Skeletal muscle cell (primary cell): ENCODE measurements at regions not wholly inside any gene's neighbourhood (a gene's known extent, or its start where the extent isn't known, plus 50 kb on each side); places are given as distances from the start of the nearest gene placed in this dataset.
A peak's percentile ranks its signal among the peaks of the same experiment; 100 is the strongest.

Source experiments
- DNase-seq: peaks from one replicate; pipeline ENCODE4 v3.0.0-alpha.2; 2010; ENCODE audit warnings: low read depth
- H3K4me3 ChIP-seq: 2 replicates; pipeline ENCODE4 v1.5.1; 2011; ENCODE audit warnings: low read depth, mild to moderate bottlenecking, control low read depth, low read length, moderate library complexity

DNA sequence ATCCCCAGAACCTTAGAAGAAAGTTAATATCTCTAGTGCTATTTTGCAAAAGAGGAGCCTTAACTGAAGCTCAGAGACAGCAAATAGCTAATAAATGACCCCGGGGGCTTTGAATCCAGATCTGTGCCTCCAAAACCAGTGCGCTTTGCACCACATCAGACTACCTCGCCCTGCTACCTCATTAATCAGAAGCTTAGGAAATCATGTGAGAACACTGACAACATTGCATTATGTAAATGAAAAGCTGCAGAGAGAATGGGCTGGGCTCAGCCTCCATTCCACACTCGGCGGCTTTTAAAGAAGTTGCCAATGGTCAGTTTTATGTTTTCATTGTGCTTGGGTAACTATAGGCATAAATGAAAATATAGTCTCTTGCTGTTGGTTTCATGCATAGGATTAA is 54.0 kb upstream of the STMND1 start:
- DNase-seq, result no peak

DNA sequence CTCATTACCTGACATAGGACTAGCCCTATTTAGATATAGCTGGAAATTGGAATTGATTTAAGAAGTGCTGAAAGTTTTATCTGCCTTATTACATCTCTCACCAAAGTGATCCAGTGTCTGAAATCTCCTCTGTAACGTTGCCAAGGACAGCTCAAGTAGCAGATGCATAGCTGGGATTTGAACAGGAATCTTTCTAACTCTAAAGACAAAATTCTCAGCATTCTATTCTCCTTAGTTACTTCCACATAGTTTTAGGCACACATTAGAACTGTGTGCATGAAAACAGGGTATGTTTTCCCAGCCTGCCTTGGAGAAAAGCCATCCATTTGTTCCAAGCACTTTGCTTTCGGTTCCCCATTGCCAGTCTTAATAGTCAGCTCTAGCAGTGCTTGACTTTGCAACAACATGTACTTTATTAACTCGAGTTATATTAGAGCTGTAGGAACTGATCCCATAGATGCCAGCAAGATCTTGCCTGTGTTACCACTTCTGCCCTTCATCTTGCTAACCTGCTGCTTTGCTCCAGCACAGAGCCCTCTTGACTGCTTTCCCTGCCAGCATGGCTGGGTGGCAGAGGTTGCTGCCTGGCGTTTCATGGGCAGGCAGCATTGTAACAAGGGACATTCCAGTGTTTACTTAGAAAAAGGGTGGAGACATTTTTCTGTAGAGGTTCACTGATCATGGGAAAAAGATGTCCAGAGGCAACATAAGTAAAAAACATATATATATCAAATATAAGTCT is 56.1 kb upstream of the STMND1 start:
- no peak overlapping the region for H3K4me3 ChIP-seq
- DNase-seq, result peak; percentile 75

More for the DNA sequence above, 54.0 kb upstream of the STMND1 start:
- no peak overlapping the region for H3K4me3 ChIP-seq

DNA sequence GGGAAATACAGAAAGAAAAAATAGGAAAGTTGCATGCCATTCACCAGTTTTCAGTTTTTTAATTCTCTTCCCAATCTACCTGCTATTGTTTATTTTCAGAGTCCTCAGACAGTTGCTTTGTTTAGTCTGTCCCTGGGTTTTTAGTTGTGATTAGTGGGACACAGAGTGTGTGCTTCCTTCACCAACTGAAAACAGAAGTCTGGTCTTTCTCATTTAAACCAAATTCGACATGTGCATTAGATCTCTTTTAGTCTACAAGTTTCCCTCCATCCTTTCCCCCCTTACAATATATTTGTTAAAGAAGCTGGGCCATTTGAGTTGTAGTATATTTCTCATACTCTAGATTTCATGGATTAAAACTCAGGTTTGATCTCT is 58.7 kb upstream of the STMND1 start:
- no peak for DNase-seq
- H3K4me3 ChIP-seq, result no peak overlapping the region

DNA sequence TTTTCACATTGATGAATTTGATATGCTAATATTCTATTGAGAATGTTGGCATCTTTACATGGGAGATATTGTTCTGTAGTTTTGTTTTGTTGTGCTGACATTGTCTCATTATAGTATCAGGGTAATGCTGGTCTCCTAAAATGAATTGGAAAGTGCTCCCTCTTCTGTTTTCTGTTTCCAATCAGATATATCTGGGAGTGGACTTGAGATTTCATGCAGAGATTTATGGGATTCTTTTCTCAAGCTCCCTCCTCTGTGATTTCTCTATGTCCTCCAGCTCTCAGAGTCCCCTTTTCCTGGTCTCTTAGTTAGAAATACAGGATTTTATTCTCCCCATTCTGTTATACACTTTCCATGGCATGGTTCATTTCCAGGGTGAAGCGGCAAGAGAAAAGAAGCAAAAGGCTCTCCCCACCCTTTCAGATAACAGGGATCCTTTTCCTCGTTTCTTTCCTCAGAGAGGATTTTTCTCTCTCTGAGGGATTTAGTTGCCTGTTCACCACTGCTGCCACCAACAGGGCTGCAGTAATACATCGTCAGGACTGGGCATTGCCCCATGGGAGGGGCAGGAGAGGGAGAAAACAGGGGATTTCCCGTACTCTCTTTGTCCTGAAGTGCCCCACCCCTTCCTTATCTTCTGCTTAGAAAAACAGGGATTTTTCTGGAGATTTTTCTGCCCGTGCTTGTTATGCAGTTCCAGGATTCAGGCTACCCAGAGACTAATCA is 59.3 kb upstream of the STMND1 start:
- no peak for DNase-seq
- H3K4me3 ChIP-seq, result no peak overlapping the region

DNA sequence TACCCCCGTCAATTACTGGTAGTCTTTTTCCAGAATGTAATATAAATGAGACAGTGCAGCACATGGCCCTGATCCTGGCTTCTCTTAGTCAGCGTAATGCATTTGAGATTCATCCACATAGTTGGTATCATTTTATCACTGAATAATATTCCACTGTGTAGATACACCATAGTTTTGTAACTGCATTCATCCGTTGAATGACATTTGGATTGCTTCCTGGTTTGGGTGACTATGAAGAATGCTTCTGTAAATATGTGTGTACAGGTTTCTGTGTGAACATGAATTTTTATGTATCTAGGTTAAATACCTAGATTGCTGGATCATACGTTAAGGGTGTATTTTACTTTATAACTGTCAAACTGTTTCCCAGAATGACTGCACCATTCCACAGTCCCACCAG is 62.6 kb upstream of the STMND1 start:
- H3K4me3 ChIP-seq, result no peak overlapping the region
- no peak for DNase-seq

DNA sequence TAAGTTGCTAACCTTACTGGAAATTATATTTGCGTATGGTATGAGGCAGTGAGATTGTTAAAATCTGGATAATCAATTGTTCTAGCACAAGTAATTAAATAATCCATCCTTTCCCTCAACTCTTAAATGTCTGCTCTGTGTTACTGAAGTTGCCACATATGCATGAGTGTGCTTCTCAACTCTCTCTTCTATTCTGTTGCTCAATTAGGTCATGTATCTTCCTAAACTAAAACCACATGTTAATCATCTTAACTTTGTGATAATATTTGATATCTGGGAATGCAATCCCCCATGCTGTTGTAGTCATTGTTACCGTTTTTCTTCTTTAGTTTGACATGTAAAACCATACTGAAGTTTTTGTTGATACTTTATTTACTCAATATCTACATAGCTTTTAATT is 63.5 kb upstream of the STMND1 start:
- no peak for DNase-seq
- H3K4me3 ChIP-seq, result no peak overlapping the region

DNA sequence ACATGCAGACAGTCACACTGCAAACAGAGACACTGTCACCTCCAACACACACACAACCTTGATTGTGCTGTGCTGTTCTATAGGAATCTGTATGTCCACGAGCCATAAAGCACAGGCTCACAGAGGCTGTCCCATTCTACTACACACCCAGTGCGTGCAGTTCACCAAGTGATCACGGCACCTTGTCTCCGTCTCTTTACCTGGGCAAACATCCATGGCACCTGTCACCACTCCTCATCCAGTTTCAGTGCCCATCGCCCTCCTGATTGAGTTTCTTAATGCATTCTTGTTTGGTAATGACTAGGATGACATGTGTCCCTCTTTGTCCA is 65.8 kb upstream of the STMND1 start:
- H3K4me3 ChIP-seq, result no peak overlapping the region
- no peak for DNase-seq

DNA sequence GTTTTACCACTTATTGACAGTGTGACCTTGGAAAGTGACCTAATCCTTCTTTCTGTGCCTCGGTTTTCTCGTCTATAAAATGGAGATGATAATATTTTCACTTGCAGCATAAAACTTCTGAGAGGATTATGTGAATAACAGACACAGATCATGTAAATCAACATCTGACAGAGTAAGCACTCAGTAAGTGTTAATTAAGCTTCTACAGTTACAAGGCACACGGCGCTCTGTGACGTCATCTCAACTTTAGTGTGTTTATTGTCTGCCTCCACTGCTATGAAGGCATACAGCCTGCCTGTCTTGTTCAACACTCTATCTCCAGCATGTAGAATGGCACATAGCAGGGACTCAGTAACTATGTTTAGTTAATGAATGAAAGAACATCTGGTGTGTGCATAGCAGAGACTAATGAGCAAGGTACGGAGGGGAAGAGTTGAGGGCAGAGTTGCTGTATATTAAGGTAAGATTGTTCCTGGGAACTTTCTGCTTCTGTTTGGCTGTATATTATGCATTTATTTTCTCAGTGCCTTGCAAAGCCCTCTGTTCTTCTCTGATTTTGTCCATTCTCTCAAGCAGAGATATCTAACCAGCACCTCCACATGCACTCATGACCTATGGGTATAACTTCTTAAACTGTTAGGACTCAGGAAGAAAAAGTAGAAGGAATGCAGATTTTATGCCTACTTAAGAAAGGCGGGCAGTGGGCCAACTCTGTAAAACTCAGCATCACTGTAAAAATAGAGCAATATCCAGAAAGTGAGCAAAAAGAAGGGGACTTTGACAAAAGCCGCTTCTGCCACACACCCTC is 66.4 kb upstream of the STMND1 start:
- DNase-seq, result no peak
- no peak overlapping the region for H3K4me3 ChIP-seq

DNA sequence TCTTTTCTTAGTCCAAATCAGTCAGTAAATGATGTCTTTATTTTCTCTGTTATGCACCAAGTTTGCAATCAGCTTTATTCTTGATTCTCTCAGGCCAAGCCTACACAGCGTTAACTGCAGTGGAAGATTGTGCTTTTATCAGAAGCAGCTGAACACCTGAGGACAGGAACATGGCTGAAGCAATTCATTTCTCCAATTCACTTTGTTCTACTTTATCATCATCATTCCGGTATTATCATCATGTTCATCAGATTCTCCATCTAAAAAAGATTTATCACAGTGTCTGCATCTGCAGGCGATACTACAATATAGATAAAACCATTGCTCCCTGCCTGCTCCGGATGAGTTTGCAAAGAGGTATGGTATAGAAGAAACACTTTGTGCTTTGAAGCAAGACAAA is 68.1 kb upstream of the STMND1 start:
- no peak overlapping the region for H3K4me3 ChIP-seq
- DNase-seq, result no peak

DNA sequence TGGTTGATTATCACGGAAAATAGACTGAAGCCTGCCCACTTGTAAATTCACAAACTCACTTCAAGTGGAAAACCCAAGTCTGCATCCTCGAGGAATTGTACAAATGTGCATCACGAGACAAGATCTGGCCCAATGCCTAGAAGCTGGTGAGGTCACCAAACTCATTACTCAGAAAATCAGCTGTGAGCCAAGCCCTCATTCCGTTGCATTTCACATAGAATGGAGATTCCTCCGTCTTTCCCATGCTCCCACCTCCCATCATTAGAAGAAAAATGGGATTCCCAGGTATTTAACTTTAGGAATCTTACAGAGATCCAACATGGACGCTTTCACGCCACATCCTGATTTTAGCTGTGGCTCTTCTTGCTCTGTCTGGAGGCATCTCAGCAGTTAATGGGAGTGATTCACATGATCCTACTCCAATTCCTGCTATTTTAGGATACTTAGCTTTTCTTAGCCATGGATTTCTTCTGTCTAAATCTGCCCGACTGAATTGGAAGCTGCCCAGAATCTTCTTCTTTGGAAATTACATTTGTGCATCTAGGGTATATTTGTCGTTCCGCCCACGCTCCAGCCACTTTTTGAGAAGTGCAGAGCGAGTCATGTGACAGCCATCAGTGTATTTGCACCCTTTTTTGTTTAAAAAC is 68.7 kb upstream of the STMND1 start:
- peak; percentile 77 for DNase-seq
- H3K4me3 ChIP-seq, result peak overlapping the region; percentile 21

DNA sequence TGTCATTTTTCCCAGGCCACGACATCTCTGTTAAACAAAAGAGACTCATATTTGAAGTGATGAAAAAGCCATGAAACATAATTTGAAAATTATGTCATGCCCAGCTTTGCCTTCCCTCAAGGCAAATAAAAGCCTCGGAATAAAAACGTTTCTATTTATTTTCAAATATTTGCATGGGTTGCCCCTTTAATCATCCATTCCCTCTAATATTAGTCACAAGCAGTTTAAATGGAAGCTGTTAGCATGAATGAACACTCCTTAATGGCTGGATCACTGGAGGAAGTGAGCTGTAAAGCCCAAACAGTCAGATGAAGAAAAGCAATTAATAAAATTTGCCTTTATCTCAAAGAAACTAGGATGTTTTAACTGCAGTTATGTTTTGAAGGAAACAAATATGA is 69.3 kb upstream of the STMND1 start:
- no peak for DNase-seq
- no peak overlapping the region for H3K4me3 ChIP-seq

DNA sequence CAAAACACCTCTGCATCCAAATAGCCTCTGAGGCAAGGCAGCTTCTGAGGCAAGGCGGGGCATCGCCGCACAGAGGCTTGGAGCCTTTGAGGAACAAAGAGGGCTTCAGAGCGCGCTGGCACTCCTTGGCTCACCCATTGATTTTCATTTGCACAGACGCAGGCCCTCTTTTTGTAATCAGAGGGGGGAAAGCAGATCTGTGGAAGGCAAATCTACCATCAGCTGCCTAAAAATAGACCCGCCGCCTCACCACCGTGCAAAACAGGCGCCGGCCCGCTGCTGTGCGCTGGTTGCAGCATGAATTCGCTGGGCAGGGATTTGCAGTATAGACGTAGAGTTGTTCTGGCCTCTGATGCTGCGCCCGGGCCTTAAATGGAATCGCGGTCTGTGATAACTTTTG is 69.9 kb upstream of the STMND1 start:
- H3K4me3 ChIP-seq, result no peak overlapping the region
- DNase-seq, result no peak

DNA sequence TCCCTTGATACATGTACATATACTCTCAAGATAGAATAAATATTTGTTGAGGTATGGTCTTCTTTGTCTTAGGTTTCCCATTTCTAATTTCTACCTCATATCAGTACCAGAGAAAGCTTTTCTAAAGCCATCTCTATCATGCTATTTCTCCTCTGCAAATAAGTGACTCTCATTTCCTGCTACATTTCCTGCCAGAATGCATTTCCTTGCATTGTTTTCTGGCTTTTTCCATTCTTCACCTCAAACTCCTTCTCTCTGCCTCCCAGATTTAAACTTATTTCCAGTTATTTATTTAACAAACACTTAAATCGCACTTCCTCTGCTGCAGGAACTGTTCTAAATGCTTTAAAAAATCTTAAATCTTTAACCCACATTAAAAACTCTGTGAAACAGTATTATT is 74.4 kb upstream of the STMND1 start:
- no peak overlapping the region for H3K4me3 ChIP-seq
- DNase-seq, result no peak

DNA sequence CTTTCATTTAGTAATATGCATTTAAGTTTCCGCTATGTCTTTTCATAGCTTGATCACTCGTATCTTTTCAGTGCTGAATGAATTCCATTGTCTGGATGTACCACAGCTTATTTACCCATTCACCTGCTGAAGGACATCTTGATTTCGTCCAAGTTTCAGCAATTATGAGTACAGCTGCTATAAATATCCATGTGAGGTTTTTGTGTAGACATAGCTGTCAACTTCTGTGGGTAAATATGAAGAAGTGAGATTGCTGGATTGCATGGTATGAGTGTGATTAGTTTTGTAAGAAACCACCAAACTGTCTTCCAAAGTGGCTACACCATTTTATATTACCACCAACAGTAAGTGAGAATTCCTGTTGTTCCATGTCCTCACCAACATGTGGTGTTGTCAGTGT is 79.2 kb upstream of the STMND1 start:
- DNase-seq, result no peak
- H3K4me3 ChIP-seq, result no peak overlapping the region

DNA sequence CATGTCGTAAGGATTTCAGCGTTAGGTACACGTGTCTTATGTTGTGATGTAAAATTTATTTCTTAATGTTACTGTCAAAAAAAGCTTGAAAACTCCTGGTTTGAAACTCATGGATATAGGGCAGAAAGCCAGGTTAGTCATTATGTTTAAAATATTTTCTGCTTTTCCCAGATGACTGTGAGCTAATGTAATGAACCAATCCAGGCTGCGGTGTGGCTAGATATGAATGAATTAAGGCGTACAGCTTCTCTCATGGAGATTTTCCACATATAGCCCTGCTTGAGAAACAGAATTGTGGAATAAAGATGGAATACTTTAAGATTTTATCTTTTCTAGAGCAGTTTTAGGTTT is 80.3 kb upstream of the STMND1 start:
- no peak overlapping the region for H3K4me3 ChIP-seq
- DNase-seq, result peak; percentile 57

DNA sequence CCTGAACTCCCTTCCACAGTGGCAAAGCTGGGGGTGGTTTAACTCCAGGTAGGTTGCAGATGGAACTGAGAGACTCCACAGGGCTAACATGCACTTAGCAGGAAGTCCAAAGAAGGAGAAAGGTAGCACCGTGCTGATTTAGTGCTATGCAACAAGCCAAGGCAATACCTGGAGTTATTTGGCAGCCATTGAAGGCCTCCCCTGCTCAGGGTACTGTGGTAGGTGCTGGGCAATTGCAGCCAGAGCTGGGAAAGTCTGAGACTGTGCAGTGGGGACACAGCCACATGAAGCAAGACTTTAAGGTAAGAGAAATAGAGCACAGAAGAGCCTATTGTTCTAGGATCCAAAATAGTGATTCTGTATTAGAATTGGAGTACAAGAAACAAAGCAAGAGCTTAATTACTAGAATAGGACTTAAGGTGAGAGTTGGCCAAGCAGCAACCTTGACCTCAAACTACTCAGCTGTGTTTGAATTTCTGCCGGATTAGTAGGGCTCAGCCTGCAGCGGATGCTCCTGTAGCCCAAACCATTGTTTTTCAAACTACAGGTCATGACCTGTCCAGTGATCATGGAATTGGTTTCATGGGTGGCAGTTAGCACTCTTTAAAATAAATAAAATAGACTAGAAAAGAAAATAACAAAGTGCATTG is 80.8 kb upstream of the STMND1 start:
- H3K4me3 ChIP-seq, result no peak overlapping the region
- no peak for DNase-seq

DNA sequence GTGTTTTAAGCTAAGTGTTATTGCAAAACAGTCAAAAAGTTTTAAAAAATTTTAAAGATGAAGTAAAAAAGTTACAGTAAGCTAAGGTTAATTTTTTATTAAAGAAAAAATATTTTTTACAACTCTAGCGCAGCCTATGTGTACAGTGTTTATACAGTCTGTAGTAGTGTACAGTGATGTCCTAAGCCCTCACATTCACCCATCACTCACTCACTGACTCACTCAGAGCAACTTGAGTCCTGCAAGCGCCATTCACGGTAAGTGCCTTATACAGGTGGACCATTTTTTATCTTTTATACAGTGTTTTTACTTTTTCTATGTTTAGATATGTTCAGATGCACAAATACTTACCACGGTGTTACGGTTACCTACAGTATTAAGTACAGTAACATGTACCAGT is 83.4 kb upstream of the STMND1 start:
- no peak overlapping the region for H3K4me3 ChIP-seq
- DNase-seq, result no peak

DNA sequence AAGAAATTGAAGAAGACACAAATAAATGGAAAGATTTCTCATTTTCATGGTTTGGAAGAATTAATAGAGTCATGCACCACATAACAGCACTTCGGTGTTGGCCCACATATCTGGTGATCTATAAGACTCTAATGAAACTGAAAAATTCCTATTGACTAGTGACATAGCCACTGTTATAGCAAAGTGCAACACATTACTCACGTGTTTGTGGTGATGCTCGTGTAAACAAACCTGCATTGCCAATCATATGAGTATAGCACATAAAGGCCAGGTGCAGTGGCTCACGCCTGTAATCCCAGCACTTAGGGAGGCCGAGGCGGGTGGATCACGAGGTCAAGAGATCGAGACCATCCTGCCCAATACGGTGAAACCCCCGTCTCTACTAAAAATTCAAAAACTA is 84.4 kb upstream of the STMND1 start:
- DNase-seq, result no peak
- no peak overlapping the region for H3K4me3 ChIP-seq

DNA sequence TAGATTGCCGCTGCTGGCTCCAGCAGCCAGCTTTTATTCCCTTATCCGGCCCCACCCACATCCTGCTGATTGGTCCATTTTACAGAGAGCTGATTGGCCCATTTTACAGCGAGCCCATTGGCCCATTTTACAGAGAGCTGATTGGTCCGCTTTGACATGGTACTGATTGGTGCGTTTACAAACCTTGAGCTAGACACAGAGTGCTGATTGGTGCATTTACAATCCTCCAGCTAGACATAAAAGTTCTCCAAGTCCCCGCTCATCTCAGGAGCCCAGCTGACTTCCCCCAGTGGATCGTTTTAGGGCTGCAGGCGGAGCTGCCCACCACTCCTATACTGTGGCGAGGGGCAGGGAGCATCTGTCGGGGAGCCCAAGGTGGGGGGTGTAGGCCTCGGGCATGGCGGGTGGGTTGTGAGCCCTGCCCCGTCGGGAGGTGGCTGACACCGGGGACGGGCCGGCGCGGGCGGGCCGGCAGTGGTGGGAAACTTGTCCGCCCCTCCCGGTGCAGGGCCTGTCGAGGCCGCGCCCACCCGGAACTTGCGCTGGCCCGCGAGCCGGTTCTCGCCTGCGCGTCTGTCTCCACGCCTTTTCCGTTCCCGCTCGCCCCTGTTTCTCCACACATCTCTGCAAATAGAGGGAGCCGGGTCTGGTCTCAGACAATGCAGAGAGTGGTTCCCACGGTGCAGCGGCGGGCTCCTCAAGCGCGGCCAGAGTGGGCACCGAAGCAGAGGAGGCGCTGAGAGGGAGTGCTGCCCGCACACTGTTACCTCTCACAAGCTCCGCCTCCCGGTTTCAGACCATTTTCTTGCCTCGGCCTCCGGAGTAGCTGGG is 86.1 kb upstream of the STMND1 start:
- H3K4me3 ChIP-seq, result peak overlapping the region; percentile 9
- no peak for DNase-seq
